ENCODE measurements at regions not wholly inside any gene's neighbourhood (a gene's known extent, or its start where the extent isn't known, plus 50 kb on each side); places are given as distances from the start of the nearest gene placed in this dataset.
"Not testable (repeated sequence)": the region's sequence is repeated elsewhere in the genome, so short reads cannot be mapped to it uniquely, and the experiment has no call there.

GRCh38 chr9:29450343-29450875, 1877.1 kb upstream of the C9orf72 start:
- H3K27ac ChIP-seq (ENCODE audit: extremely low read depth, low read depth, low read length); POLR2A ChIA-PET; BruUV-seq (replicated peaks); H3K36me3 ChIP-seq (ENCODE audit: control insufficient read depth, insufficient read depth, low read length); H2AFZ ChIP-seq (ENCODE audit: low read depth, low read length); intact Hi-C loops (cut with micrococcal nuclease); H3K9me1 ChIP-seq (ENCODE audit: control insufficient read depth, insufficient read depth, low read length); H3K4me1 ChIP-seq (replicated peaks in 1 of 2; ENCODE audit: control insufficient read depth in 2 of 2, insufficient read depth in 2 of 2, low read length in 2 of 2); in situ Hi-C loops (cut with MboI); CTCF ChIA-PET (ENCODE audit: low intra/inter-chr PET ratio); H4K20me1 ChIP-seq (replicated peaks; ENCODE audit: control insufficient read depth, insufficient read depth, low read length); ATAC-seq; H3K27me3 ChIP-seq (ENCODE audit: control insufficient read depth in 2 of 2, insufficient read depth in 2 of 2, low read length in 2 of 2); H3K4me3 ChIP-seq; H3K9me3 ChIP-seq (replicated peaks; ENCODE audit: control insufficient read depth, insufficient read depth, low read depth, low read length); H3K4me2 ChIP-seq (ENCODE audit: insufficient read depth, low read length); H3K9ac ChIP-seq (ENCODE audit: insufficient read depth in 1 of 2, low read depth in 2 of 2, low read length in 2 of 2); H3K79me2 ChIP-seq (ENCODE audit: control insufficient read depth, insufficient read depth, low read length); FAIRE-seq; DNase-seq (ENCODE audit: extremely low read depth in 1 of 4, low spot score in 3 of 4): not testable (repeated sequence)
- no CpG with 5 or more reads among the region's 29 CpGs for WGBS (ENCODE audit: insufficient coverage, low coverage, missing lambda C conversion rate)

- in situ Hi-C loops (cut with MboI) (no loop called here), intact Hi-C loops (cut with micrococcal nuclease) (no loop called here)
- no TSS peak for BruUV-seq (replicated peaks)
- DNase-seq (ENCODE audit: extremely low read depth in 1 of 4, low spot score in 3 of 4) (no peak), ATAC-seq (no peak), FAIRE-seq (no peak)
- H3K9ac ChIP-seq (ENCODE audit: insufficient read depth in 1 of 2, low read depth in 2 of 2, low read length in 2 of 2), result no peak overlapping the region
- H3K27ac ChIP-seq (ENCODE audit: extremely low read depth, low read depth, low read length), result no peak overlapping the region
- no peaks in the 10 kb centered on the region for H4K20me1 ChIP-seq (replicated peaks; ENCODE audit: control insufficient read depth, insufficient read depth, low read length)
- H3K4me3 ChIP-seq, result no peak overlapping the region
- H3K4me1 ChIP-seq (replicated peaks in 1 of 2; ENCODE audit: control insufficient read depth in 2 of 2, insufficient read depth in 2 of 2, low read length in 2 of 2), result no peaks in the 10 kb centered on the region
- H3K9me3 ChIP-seq (replicated peaks; ENCODE audit: control insufficient read depth, insufficient read depth, low read depth, low read length), result no peaks in the 10 kb centered on the region
- TF ChIP-seq EP300 (IDR thresholded peaks at IDR 0.05; ENCODE audit: low read length) (no peak), ATF6 (CRISPR knock-in tag; IDR thresholded peaks at IDR 0.05) (no peak), ZBTB17 (CRISPR knock-in tag; IDR thresholded peaks at IDR 0.05) (no peak), SRSF9 (IDR thresholded peaks at IDR 0.05; ENCODE audit: borderline replicate concordance, low read depth, low read length) (no peak), CBX1 (IDR thresholded peaks at IDR 0.05; ENCODE audit: low read depth) (no peak), ZFP91 (CRISPR knock-in tag; IDR thresholded peaks at IDR 0.05) (no peak), HDAC1 (IDR thresholded peaks at IDR 0.05) (no peak), ZNF699 (CRISPR knock-in tag; IDR thresholded peaks at IDR 0.05; ENCODE audit: insufficient replicate concordance) (no peak), NFE2 (IDR thresholded peaks at IDR 0.05; ENCODE audit: low read depth) (no peak)
- H3K27me3 ChIP-seq (ENCODE audit: control insufficient read depth in 2 of 2, insufficient read depth in 2 of 2, low read length in 2 of 2), result no peaks in the 10 kb centered on the region
- POLR2A ChIA-PET, result no interaction called here
- no peaks in the 10 kb centered on the region for H3K9me1 ChIP-seq (ENCODE audit: control insufficient read depth, insufficient read depth, low read length)
- CTCF ChIA-PET (ENCODE audit: low intra/inter-chr PET ratio), result no interaction called here
- no peak overlapping the region for H2AFZ ChIP-seq (ENCODE audit: low read depth, low read length)
- no peak overlapping the region for H3K4me2 ChIP-seq (ENCODE audit: insufficient read depth, low read length)
- WGBS (ENCODE audit: insufficient coverage, low coverage, missing lambda C conversion rate), result no CpG with 5 or more reads among the region's 3 CpGs
- no peaks in the 10 kb centered on the region for H3K36me3 ChIP-seq (ENCODE audit: control insufficient read depth, insufficient read depth, low read length)
- H3K79me2 ChIP-seq (ENCODE audit: control insufficient read depth, insufficient read depth, low read length), result no peaks in the 10 kb centered on the region
Observed at GRCh38 chr9:29456940-29457339, 1883.7 kb upstream of the C9orf72 start.

Measured in K562 (cell line).